ENCODE measurements at regions not wholly inside any gene's neighbourhood (a gene's known extent, or its start where the extent isn't known, plus 50 kb on each side); places are given as distances from the start of the nearest gene placed in this dataset.

GRCh38 chr12:24460099-24460498, 488.8 kb downstream of the BCAT1 start:
- Histone ChIP-seq H2BK120ac (ENCODE audit: low read depth, low read length) (no peak overlapping the region), H2AK9ac (replicated peaks; ENCODE audit: low read depth, low read length, poor library complexity) (no peak overlapping the region), H2BK20ac (ENCODE audit: low read depth, low read length) (no peak overlapping the region), H4K5ac (ENCODE audit: low read depth, low read length) (no peak overlapping the region), H3K27ac (ENCODE audit: insufficient read depth, low read length) (no peak overlapping the region), H2AK5ac (ENCODE audit: low read depth, low read length) (no peak overlapping the region), H3K14ac (replicated peaks; ENCODE audit: low read depth, low read length) (no peak overlapping the region), H3K9me1 (ENCODE audit: insufficient read depth, low read length) (peaks cover 4% of the 10 kb centered on the region; the same call in 1 of the 2 replicates), H3K9me3 (ENCODE audit: control insufficient read depth, insufficient read depth, low read length) (no peaks in the 10 kb centered on the region), H3K56ac (ENCODE audit: extremely low read depth, insufficient read depth, low read length) (no peak overlapping the region), H4K20me1 (ENCODE audit: insufficient read depth, low read length) (no peaks in the 10 kb centered on the region), H3K4me3 (ENCODE audit: insufficient read depth, low read depth, low read length) (no peak overlapping the region), H4K91ac (ENCODE audit: insufficient read depth, low read depth, low read length) (no peak overlapping the region), H2AFZ (replicated peaks; ENCODE audit: low read length, poor library complexity) (no peak overlapping the region), H3K36me3 (ENCODE audit: control insufficient read depth, insufficient read depth, low read length) (no peaks in the 10 kb centered on the region), H3K4me2 (ENCODE audit: low read depth, low read length) (no peak overlapping the region), H3K79me1 (ENCODE audit: low read depth in 1 of 2, low read length in 2 of 2) (peaks cover under 1 to 14% of the 10 kb centered on the region in 2 experiments; a peak in 2 of 4 replicates), H2BK15ac (ENCODE audit: low read depth, low read length) (no peak overlapping the region), H3K4ac (ENCODE audit: low read depth, low read length) (no peak overlapping the region), H3K9ac (ENCODE audit: low read depth, low read length) (no peak overlapping the region), H4K8ac (ENCODE audit: low read depth in 2 of 2, low read length in 2 of 2) (no peak overlapping the region), H3K4me1 (ENCODE audit: control insufficient read depth, insufficient read depth, low read length) (peaks cover 7% of the 10 kb centered on the region; the same call in 1 of the 2 replicates), H3K18ac (ENCODE audit: low read depth, low read length) (no peak overlapping the region), H3K27me3 (ENCODE audit: control insufficient read depth, insufficient read depth, low read length) (no peaks in the 10 kb centered on the region), H2BK5ac (ENCODE audit: low read depth, low read length, poor library complexity, severe bottlenecking) (no peak overlapping the region), H3K23ac (ENCODE audit: low read depth, low read length) (0 out of 2 replicates have a peak overlapping the region, but pooled peaks have one; percentile 60)
- in situ Hi-C loops (cut with MboI; ENCODE audit: low sequenced_read_pairs) (no loop called here), intact Hi-C loops (cut with micrococcal nuclease) (no loop called here), dilution Hi-C loops (cut with HindIII; ENCODE audit: low sequenced_read_pairs, unreplicated experiment) (no loop called here)
- no peak for ATAC-seq (ENCODE audit: low read depth)
- no CpG with 5 or more reads among the region's 2 CpGs for WGBS, 2 experiments (ENCODE audit: extremely low coverage in 2 of 2, insufficient read length in 1 of 2)
- ChIA-PET CTCF (no interaction called here), POLR2A (ENCODE audit: unreplicated experiment) (no interaction called here)
- DNase-seq, result no peak
- BruUV-seq (replicated peaks), result no TSS peak
- no peak for TF ChIP-seq POLR2A (IDR thresholded peaks at IDR 0.05; ENCODE audit: low read depth, low read length)
- TF ChIP-seq MAZ (IDR thresholded peaks at IDR 0.05; ENCODE audit: borderline replicate concordance, low read depth, low read length), result no peak
- no peak for TF ChIP-seq USF2 (IDR thresholded peaks at IDR 0.05; ENCODE audit: low read depth, low read length)
- no peak for TF ChIP-seq MAFK (IDR thresholded peaks at IDR 0.05; ENCODE audit: low read depth, low read length)

Measured in IMR-90 (cell line).